Epithelial cell of esophagus (primary cell): ENCODE measurements at regions not wholly inside any gene's neighbourhood (a gene's known extent, or its start where the extent isn't known, plus 50 kb on each side); places are given as distances from the start of the nearest gene placed in this dataset.

Source experiments
- DNase-seq: peaks from one replicate; pipeline ENCODE4 v3.0.0; 2010; ENCODE audit warnings: low read depth
- H3K4me3 ChIP-seq: 2 replicates; pipeline ENCODE4 v1.5.1; 2011; ENCODE audit warnings: mild to moderate bottlenecking, low read length, control low read depth
- CTCF ChIP-seq: IDR thresholded peaks from 2 replicates; pipeline ENCODE4 v1.5.1; 2011; ENCODE audit warnings: low read depth, mild to moderate bottlenecking, low read length, control low read depth, inconsistent platforms; ENCODE audit not compliant: insufficient read depth; ENCODE audit errors: missing control alignments

DNA sequence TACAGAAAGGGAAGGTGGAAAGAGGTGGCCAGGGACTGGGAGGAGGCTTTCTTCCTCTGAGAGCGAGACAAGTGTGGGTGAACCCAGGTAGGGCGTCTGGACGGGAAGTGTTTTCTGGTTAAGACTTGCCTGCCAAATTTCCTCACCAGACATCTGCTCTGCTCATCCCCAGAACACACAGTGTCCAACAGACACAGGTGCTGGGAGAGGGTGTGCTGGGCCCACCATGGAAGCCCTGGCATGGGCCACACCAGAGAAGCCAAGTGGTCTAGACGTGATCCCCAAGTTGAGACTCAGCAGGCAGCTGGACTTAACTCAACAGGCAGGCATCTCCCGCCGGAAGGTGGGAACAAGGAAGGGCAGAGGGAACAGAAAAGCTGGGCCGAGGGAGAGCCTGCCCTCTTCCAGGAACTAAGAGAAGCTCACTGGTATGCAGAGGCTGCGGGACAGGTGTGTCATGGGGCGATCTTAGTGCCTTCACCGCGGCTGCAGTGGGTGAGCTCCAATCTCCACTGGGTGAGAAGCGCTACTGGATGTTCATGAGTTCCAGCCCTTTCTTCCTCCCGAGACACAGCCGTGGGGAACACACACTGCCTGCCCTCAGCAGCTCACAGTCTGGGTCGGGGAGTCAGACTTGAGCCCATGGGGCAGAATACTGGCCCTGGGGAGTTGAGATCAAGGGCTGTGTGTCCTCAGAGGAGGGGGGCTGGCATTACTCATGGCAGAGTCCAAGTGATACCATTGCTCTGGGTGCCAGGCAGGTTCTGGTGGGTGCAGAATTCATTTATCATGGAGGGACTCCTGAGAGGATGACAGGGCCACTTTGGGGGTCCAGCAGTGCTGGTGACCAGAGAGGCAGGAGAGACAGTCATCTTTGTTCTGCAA is 110.2 kb downstream of the CPZ start:
- no peak for TF ChIP-seq CTCF
- DNase-seq: no peak
- H3K4me3 ChIP-seq: no peak overlapping the region

- no peak for DNase-seq
- no peak for TF ChIP-seq CTCF
- H3K4me3 ChIP-seq: no peak overlapping the region
Observed at GRCh38 chr4:8702020-8702495, 109.5 kb downstream of the CPZ start.

DNA sequence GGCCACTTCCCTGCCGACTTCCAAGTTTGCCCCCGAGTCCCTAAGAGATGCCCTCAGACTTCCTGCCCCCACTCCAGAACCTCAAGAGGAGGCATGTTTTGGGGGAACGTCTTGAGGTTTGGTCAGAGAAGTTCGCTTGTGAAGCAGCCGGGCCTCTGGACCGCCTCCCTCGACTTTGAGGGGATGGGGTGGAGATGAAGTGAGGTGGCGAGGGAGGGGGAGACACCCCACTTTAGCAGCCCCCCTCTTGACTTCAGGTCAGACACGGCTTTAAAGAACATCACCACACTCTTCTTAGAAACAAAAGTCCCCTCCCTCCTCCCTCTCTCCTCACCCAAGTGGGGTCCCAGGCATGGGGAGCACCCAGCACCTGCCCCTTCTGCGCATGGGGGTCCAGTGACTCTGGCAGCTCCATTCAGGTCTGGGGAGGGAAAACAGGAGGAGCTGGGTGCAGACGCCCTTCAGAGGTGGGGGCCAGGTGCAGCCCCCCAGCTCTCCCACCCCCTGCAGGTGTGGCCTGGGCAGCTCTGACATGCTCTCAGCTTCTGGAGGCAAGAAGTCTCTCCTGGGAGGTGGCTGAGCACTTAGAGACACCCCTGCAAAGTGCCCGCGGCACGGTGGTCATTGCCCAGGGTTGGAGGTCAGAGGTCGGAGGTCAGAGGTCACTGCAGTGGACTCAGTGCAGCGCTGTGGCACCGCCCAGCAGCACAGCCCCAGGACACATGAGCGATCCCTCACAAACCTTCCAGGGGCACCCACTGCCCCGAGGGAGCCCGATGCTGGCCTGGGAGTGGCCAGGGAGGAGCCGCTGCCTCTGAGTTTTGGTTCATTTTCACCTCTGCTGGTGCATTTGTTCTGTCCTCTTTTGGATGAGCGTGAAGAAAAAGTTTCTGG is 108.8 kb downstream of the CPZ start:
- no peak for TF ChIP-seq CTCF
- H3K4me3 ChIP-seq: no peak overlapping the region
- no peak for DNase-seq

DNA sequence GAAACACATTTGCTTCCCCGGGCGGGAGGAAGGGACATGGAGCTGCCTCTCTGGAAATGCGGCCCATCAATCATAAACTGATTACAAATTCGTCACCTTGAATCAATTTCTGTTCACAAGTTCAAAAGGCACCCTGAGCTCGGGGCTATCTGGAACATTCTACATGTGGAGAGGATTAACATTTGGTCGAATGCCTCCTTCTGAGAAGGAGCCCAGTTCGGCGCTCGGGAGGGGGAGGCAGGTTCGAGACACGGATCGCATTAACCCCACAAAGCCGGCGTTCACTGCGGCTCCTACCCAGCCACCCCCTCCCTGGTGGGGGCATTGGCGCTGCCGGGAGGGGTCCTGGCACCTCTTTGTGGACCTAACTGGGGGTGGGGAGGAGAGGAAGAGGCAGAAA is 108.0 kb downstream of the CPZ start:
- H3K4me3 ChIP-seq: no peak overlapping the region
- no peak for DNase-seq
- no peak for TF ChIP-seq CTCF

DNA sequence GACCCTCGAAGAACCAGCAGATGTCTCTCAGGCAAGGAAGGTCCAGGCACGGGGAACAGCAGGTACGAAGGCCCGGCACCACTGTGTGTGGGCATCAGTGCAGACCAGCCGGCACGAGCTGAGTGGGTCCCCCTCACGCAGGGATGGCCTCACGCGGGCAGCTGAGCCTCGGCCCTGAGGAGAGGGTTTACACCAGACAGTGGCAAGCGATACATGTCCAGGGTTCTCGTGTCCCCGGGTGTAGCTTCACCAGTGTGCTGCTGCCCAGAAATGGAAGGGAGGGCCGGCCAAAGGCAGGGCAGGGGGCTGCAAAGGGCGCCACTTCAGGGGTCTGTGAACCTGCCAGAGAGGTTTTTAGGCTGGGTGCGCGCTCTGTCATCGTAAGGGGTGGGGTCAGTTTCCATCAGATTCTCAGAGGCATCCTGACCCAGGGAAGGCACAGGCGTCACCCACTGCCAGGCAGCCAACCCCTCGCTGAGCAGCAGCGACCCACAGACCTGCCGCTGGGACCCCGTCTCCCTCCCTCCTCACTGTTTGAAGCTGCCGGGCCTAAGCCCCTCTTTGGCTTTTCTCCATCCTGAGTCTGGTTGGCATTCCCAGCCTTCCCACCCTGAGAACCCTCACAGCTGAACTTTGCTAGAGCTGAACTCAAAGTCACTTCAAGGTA is 107.0 kb downstream of the CPZ start:
- no peak for DNase-seq
- no peak for TF ChIP-seq CTCF
- no peak overlapping the region for H3K4me3 ChIP-seq

GRCh38 chr4:8699063-8699385 is 106.5 kb downstream of the CPZ start:
- no peak for DNase-seq
- no peak overlapping the region for H3K4me3 ChIP-seq
- TF ChIP-seq CTCF: no peak
